OCI-LY3 (cell line): ENCODE measurements at regions not wholly inside any gene's neighbourhood (a gene's known extent, or its start where the extent isn't known, plus 50 kb on each side); places are given as distances from the start of the nearest gene placed in this dataset.

Source experiments
- H2AFZ ChIP-seq: fragments of 200-600, 300-600 bp; shearing (Covaris generic); 2 replicates; pipeline ENCODE4 v1.6.0; 2014; ENCODE audit warnings: antibody characterized with exemption, low read depth, low read length
- H3K27ac ChIP-seq: fragments of 200-600, 300-600 bp; sonication (generic); 2 replicates; pipeline ENCODE4 v1.5.1; 2014; ENCODE audit warnings: mild to moderate bottlenecking, low read length, moderate library complexity, mixed read lengths
- H3K27me3 ChIP-seq: fragments of 200-600, 300-600 bp; sonication (generic); 2 replicates; pipeline ENCODE4 v1.6.1; 2014; ENCODE audit warnings: low read depth, low read length, mixed read lengths
- H3K36me3 ChIP-seq: fragments of 200-600, 300-600 bp; sonication (generic); replicated peaks from 2 replicates; pipeline ENCODE3; 2014; ENCODE audit warnings: low read depth, low read length, mixed read lengths
- H3K4me1 ChIP-seq: fragments of 300-600, 200-600 bp; sonication (generic); 2 replicates; pipeline ENCODE4 v1.6.1; 2014; ENCODE audit warnings: low read length, mixed read lengths
- H3K4me2 ChIP-seq: fragments of 200-600, 300-600 bp; sonication (generic); 2 replicates; pipeline ENCODE4 v1.6.1; 2014; ENCODE audit warnings: low read length, mixed read lengths
- H3K4me3 ChIP-seq: fragments of 300-600, 200-600 bp; sonication (generic); 2 replicates; pipeline ENCODE4 v1.5.1; 2014; ENCODE audit warnings: antibody characterized with exemption, mild to moderate bottlenecking, low read length, moderate library complexity
- H3K79me2 ChIP-seq: fragments of 300-600, 200-600 bp; shearing (Covaris generic); 2 replicates; pipeline ENCODE4 v1.6.1; 2014; ENCODE audit warnings: mild to moderate bottlenecking, low read length, mixed read lengths
- H3K9ac ChIP-seq: fragments of 300-600, 200-600 bp; shearing (Covaris generic); 2 replicates; pipeline ENCODE4 v1.6.0; 2014; ENCODE audit warnings: mild to moderate bottlenecking, low read length, moderate library complexity
- H3K9me3 ChIP-seq: fragments of 200-600, 300-600 bp; shearing (Covaris generic); 2 replicates; pipeline ENCODE4 v1.6.1; 2014; ENCODE audit warnings: low read length, mixed read lengths; ENCODE audit not compliant: insufficient read depth
- H4K20me1 ChIP-seq: fragments of 200-600, 300-600 bp; sonication (generic); 2 replicates; pipeline ENCODE4 v1.6.1; 2016; ENCODE audit warnings: low read length, mixed read lengths; ENCODE audit not compliant: insufficient read depth
- CTCF ChIP-seq: fragments of 200-600, 300-600 bp; sonication (generic); IDR thresholded peaks from 2 replicates; pipeline ENCODE4 v1.5.1; 2014; ENCODE audit warnings: antibody characterized with exemption, low read length, low read depth
- EZH2phosphoT487 ChIP-seq: fragments of 200-600 bp; shearing (Covaris generic); IDR thresholded peaks from 2 replicates; pipeline ENCODE4 v1.6.1; 2018; ENCODE audit warnings: antibody characterized with exemption, mixed run types, low read depth

DNA sequence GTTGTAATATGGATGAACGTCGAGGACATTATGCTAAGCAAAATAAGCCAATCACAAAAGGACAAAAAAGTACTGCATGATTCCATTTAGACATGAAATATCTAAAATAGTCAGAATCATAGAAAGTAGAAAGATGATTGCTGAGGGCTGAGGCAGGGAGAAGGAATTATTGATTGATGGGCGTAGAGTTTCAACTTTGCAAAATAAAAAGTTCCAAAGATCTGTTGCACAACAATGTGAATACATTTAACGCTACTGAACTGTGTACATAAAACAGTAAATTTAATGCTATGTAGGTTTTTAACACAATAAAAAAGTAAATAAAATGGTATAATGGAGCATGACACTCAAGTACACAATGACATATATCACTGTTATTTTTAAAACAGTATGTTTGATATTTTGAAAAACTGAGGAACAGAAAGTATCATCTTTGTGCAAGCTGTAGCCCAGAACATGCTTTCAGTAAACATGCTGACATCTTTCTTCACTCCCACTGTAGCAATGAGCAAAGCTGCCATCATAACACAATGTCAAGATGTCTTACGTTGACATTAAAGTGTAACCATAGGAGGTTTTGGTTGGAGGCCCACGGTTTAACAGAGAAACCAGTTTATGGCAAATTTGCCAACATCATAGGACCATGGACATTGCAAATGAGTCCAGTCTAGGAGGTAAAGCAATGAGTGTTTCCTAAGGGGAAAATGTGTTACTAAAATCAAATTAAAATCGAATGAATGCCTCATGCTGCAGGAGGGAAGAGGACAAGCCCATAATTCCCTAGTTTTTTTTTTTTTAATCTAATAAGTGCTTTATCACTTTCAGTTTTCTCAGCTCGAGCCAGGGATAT lies 125.8 kb upstream of the SGCD start:
- no peaks in the 10 kb centered on the region for H3K79me2 ChIP-seq
- no peak overlapping the region for H3K9ac ChIP-seq
- no peaks in the 10 kb centered on the region for H3K9me3 ChIP-seq
- H3K27me3 ChIP-seq, result no peaks in the 10 kb centered on the region
- H3K36me3 ChIP-seq, result no peaks in the 10 kb centered on the region
- no peak overlapping the region for H3K4me2 ChIP-seq
- no peaks in the 10 kb centered on the region for H3K4me1 ChIP-seq
- H3K4me3 ChIP-seq, result no peak overlapping the region
- TF ChIP-seq EZH2phosphoT487, result no peak
- no peak for TF ChIP-seq CTCF
- H4K20me1 ChIP-seq, result no peaks in the 10 kb centered on the region
- no peak overlapping the region for H2AFZ ChIP-seq
- H3K27ac ChIP-seq, result no peak overlapping the region

- Histone ChIP-seq H3K9ac (no peak overlapping the region), H2AFZ (no peak overlapping the region), H3K4me1 (no peaks in the 10 kb centered on the region), H3K4me3 (no peak overlapping the region), H3K4me2 (no peak overlapping the region), H3K9me3 (no peaks in the 10 kb centered on the region), H3K27ac (no peak overlapping the region), H3K27me3 (no peaks in the 10 kb centered on the region), H4K20me1 (no peaks in the 10 kb centered on the region), H3K36me3 (no peaks in the 10 kb centered on the region), H3K79me2 (no peaks in the 10 kb centered on the region)
- TF ChIP-seq EZH2phosphoT487, result no peak
- TF ChIP-seq CTCF, result no peak
Observed at GRCh38 chr5:156201788-156202403, 125.1 kb upstream of the SGCD start.

DNA sequence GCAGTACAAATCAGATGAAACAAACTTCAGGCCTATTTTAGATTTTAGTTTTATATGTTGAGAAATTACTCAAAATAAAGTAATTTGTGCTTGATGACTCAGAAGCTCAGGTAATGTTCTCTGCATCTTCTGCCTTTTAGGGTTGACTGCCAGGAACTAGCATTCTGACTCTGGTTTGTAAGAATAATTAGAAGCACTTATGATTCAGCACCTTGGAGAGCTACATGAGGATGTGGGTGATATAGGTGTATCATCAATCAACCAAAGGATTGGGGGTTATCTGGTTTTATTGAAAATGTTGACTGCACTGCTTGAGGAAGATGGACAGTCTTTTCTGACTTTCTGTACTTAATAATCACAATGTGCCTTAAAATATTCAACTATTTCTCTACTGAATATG lies 118.7 kb upstream of the SGCD start:
- H3K4me2 ChIP-seq, result no peak overlapping the region
- H3K9me3 ChIP-seq, result no peaks in the 10 kb centered on the region
- TF ChIP-seq EZH2phosphoT487 (no peak), CTCF (no peak)

DNA sequence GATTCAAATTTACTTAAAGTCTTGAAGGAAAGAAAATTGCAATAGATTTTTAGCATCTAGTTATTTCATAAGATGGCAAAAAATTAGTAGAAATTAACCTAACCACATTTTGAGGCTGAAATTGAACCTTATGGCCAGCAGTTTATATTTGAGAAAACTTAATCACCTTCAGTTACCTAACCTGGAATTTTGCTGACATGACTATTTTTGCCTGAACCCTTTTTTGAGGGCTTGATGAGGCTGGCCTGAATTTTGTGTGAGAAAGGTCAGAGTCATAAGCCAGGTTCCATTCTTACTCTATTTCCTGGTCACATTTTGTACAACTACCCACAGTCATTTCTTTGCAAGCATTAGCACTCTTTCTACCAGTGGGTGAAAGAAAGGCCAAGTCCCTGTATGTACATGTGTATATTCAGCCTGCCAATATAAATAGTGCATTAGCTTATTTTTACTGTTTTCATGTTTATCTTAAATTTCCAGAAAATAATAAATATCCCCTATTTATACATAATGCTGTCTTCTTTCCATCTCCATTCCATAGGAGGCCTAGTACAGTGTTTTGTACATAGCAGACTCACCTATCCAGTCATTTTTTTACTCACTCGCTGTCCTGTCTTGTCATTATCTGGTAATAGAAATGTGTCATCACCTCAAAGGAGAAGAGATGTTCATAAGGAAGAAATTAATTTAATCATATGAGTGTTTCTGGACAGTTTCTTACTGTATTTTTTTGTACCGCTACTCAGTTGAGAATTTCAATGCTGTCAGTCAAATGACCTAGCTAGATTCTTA lies 108.4 kb upstream of the SGCD start:
- Histone ChIP-seq H3K4me1 (no peaks in the 10 kb centered on the region), H3K4me3 (no peak overlapping the region), H2AFZ (no peak overlapping the region), H3K27ac (no peak overlapping the region), H3K27me3 (no peaks in the 10 kb centered on the region), H3K9me3 (no peaks in the 10 kb centered on the region), H3K4me2 (no peak overlapping the region), H3K79me2 (no peaks in the 10 kb centered on the region), H3K9ac (no peak overlapping the region), H3K36me3 (no peaks in the 10 kb centered on the region), H4K20me1 (no peaks in the 10 kb centered on the region)
- TF ChIP-seq CTCF (no peak), EZH2phosphoT487 (no peak)

More for the DNA sequence above, 118.7 kb upstream of the SGCD start:
- H3K36me3 ChIP-seq, result no peaks in the 10 kb centered on the region
- H3K27ac ChIP-seq, result no peak overlapping the region
- no peak overlapping the region for H3K9ac ChIP-seq
- no peaks in the 10 kb centered on the region for H3K27me3 ChIP-seq
- H3K79me2 ChIP-seq, result no peaks in the 10 kb centered on the region
- H3K4me3 ChIP-seq, result no peak overlapping the region
- no peaks in the 10 kb centered on the region for H3K4me1 ChIP-seq
- H2AFZ ChIP-seq, result no peak overlapping the region
- H4K20me1 ChIP-seq, result no peaks in the 10 kb centered on the region
